HPDE6-E6E7 (cell line): ENCODE measurements at regions not wholly inside any gene's neighbourhood (a gene's known extent, or its start where the extent isn't known, plus 50 kb on each side); places are given as distances from the start of the nearest gene placed in this dataset.
A peak's percentile ranks its signal among the peaks of the same experiment; 100 is the strongest.

Source experiments
- DNase-seq: peaks from one replicate; pipeline ENCODE4 v3.0.0; 2011; ENCODE audit warnings: missing footprints; ENCODE audit errors: extremely low spot score

DNA sequence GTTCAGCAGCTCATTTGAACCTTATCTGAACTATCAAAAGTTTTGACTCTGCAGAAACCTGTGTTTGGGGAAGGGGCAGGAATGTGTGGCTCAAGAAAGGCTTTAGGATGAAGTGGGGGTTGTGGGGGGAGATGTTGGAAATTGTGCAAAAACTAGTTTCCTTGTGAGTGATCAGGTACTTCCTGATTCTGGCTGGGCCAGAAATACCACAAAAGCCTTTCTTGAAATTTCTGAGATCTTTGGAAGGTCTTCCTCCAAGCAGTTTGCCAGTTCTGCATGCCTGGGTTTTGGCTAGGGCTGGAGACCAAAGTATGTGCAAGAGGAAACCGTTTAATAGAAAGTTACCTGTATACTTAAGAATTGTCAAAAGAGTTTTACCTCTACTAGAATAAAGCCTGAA lies 116.6 kb downstream of the BMP2 start:
- DNase-seq = no peak

DNA sequence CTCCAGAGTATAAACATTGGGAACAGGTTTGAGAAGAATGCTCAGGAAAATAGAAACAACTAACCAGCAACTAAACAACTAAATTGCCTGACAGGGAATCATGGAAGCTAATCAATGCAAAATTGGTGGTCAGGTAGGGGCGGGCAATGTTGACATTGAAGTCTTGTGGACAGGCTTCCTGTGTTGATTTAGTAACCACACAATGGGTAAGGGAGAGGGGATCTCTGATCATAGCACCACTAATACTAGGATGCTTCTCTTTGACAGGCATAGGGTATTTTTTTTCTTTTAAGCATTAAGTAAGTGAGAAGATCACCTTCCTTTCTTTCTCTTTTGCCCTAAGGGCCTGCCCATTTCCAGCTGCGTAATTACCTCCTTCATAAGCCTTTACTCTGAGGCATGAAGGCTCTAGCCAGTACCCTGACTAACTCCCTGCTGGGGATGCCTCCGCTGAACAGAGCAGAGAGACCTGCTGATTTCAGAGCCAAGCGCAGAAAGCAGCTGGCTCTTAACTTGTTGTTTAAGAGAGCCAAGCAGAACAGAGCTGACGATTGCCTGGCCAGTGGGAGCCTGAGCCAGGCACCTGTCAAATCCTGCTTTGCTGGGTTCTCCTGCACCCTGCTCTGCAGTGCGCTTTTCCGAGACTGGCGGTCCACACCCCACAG lies 118.7 kb downstream of the BMP2 start:
- no peak for DNase-seq

DNA sequence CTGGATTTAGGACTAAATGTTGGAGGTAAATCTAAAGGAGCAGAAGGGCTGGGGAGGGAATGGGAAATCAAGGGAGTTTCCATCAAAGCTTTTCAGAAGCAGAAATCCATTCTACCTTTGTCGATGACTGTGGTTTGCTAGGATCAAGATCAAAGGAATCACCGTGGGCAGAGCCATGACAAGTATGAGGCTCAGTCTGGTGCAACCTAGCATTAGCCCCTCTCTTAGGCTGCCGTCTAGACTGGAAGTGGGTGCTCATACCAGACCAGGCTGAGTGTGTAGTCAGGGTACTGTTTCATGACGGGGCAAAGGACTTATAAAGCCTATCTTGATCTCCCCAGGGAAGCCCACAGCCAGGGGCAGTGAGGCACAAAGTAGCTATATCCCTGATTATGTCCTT lies 120.5 kb downstream of the BMP2 start:
- DNase-seq = no peak

DNA sequence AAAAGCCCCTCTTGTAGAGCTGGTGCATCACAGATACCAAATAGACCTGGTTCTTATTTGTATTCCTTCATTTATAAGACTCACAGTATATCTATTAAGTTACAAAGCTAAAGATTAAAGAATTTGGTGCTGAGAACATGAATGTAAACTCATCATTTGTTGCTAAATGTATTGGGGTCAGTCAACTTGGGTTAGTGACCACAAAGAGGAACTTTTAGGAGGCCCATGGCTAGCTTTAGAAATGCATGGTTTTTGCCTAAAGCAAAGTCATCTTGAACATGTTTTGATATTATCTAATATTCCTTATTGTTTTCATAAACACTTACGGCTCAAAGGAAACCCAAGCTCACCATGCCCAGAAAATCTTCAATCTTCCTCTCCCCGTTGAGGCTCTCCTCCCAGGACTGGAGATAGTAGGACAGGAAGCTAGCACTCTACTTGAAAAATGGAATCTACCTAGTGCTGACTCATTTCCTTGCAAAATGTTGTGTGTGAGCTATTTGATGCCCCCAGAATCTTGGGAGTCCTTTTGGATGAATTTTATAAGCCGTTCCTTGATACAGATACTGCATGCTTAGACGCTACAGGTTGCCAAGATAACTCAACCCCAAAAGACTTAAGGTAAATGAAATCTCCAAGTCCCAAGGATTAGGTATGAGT lies 121.4 kb downstream of the BMP2 start:
- no peak for DNase-seq

DNA sequence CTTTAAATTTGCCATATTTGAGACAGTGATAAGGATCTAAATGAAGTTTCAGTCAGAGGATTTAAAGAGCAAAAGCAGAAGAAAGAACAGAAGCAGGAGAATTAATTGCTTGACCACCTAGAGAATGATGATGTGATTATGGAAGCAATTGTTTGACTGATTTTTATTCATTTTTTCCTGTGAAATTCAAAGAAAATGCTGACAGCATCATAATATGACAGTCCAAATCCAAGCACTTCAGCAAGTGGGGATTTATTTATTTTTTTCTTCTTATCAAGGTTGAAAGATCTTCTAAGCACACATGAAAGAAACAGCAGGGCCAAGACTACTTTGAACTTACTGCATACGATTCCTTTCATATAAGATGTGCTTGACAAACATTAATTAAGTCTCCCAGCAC lies 125.2 kb downstream of the BMP2 start:
- no peak for DNase-seq

DNA sequence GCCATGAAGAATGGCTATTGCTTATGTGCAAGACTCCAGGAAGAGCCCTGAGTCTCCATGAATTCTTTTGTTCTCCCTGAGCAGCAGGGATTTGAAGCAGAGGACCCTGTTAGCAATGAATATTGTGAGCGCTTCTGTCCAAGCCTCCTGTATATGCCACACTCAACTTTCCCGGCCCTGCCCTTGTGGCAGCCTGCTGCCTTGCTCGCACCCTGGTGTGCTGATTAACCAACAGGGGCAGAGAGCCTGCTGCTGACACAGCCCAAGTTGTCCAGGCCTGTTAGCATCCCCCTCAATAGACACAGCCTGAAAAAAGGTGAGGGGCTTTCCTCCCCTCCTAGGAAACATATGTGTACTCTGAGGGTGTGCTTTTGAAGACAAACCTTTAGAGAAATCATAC lies 131.4 kb downstream of the BMP2 start:
- DNase-seq = no peak

DNA sequence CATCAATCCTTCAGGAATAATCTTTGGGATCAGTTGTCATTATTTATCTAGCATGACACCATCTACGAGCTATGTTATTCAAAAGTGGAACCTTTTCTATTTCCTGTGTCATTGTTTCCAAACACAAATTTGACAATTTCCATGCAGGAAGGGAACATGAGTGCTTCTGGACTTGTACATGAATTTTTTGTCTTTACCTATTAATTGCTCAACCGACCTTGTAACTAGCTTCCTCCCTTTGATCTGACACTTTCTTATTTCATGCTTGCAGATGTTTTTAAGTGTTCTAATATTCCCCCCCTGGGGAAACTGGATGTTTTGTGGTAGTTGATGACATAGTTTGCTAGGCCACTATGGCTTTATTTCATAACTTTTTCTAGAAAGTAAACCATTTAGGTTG lies 139.4 kb downstream of the BMP2 start:
- DNase-seq = no peak

DNA sequence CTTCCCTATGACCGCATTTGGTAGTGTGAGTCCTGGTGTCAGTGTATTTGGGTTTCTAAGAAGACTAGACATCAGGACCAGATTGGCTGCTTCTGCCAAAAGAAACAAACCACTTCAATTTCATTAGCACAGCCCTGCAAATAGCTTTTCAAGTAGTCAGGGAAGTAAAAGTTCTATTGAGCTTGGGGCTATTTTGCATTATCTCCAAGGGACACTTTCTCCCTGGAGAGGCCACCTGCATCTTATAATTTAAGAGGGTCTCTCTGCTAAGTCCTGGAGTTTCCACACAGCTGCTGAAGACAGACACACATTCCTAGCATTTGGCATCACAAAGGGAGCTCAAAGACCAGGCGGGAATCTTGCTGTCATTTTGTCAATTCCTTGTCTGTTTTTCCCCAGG lies 141.2 kb downstream of the BMP2 start:
- no peak for DNase-seq

DNA sequence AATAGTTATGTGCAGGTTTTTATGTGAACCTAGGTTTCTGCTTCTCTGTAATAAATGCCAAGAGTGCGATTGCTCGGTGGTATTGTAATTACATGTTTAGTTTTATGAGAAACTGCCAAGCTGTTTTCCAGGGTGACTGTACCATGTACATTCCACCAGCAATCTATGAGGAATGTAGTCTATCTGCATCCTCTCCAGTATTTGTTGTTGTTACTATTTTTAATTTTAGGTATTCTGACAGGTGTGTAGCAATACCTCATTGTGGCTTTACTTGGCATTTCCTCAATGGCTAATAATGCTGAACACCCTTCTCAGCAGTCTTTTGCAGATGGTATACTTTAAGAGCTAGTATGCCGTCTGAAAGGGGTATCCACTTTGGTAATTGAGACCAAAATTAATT lies 142.1 kb downstream of the BMP2 start:
- DNase-seq = no peak

DNA sequence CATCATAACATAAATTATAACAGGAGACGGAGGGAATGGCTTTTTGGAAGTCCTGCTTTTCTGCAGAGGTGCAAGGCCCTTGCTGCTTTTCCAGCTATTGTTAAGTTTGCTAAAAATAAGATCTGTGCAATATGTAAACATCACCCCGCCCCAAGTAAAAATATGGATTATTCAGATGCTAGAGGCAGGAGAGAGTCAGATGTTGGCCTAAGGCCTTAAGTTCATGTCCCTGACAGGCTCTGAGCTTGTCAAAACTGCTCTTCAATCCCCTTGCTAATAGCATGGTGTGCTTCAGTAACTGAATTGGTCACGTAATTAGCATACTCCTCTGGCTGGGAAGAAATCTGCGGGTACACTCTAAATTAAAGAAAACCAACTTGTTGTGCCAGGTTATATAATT lies 147.5 kb downstream of the BMP2 start:
- DNase-seq = no peak

DNA sequence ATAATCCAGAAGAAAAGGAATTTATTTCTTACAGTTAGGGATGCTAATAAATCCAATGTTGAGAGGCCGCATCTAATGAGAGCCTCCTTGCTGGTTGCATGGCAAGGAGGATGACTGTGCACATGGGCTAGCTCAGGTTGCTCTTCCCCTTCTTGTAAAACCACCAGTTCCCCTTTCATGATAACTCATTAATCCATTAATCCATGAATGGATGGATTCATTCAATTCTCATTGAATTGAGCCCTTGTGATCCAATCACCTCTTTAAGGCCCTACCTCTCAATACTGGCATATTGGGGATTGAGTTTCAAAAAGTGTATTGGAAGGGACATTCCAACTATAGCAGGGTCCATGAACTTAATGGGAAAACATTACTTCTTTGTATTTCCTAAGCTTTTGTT lies 149.5 kb downstream of the BMP2 start:
- no peak for DNase-seq

DNA sequence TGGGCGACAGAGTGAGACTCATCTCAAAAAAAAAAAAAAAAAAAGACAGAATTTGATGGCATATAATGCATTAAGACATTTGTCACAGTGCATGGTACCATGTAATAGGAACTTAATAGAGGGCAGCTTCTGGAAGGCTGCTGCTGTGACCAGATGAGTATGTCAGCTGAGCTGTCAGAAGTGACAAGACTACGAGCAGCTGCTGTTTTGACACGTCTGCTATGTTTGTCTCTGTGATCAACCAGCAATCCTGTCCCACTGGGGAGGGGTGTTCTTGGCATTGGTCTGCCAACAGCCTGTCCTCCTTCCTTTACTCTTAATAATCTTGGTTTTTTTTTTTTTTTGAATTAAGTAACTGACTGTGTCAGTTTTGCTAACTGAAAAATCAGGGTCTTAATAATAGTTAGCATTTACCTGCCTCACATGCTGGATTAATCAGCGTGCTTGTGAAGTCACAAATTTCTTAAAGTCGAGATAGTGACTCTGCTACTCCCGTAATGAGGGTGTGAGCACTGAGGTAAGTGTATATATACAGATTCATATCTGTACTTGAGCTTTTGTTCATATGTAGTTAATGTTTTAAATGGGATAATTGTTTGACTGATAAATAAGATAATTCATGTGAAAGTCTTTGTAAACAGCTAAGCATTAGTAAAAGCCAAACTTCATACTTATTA lies 152.4 kb downstream of the BMP2 start:
- no peak for DNase-seq

DNA sequence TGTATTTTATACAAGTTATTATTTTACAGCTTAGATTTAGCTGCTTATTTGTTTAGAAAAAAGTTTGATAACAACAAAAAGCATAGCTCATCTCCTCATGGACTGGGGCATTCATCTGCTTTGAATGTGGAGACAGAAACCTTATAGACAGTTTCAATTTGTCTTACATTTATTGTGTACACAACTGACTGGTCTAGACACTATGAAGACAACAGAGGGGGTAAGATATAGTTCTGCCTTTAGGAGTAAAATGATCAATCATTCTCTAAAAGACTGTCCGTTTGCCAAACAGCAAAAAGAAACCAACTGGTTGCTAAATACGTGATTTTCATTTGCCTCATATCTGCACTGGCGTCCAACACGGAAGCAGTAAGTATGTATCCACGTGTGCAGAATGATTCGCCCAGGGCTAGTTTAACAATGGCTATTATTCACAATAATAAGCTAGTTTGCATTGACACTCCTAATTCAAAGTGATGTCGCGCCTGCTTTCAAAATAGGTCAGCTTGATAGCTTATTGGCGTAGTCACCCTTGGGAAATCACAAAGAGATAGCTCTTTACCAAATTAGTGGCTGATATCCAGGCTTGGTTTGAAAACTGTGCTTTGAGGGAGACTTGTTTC lies 153.6 kb downstream of the BMP2 start:
- no peak for DNase-seq

DNA sequence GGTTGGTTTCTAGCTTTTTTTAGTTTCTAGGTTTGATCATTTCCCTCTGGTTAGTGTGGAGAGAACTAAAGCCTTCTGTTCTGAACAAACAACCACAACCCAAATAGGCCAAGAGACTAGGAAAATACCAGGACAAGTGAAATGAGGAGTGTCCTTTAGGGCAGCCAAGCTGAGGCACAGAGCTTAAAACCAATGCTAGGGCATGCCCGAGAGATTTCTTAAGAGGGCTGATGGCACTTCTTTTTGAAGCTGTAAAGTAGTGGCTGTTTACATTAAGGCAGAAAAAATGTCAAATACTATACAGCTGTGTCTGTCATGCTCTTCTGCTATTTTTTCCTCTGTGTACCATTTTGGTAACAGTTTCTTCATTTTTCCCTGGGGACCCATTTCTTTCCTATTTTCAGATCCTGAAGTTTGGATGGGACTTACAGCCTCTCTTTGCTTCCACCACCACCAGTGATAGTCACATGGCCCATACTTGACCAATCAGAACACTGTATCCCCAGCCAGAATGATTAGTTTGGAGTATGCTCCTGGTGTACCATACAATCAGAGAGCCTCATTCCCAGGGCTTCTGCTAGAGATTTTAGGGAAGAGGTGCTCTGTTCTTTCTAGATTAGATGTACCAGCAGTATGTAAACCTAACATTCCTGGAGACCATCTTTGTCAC lies 154.4 kb downstream of the BMP2 start:
- DNase-seq = no peak

DNA sequence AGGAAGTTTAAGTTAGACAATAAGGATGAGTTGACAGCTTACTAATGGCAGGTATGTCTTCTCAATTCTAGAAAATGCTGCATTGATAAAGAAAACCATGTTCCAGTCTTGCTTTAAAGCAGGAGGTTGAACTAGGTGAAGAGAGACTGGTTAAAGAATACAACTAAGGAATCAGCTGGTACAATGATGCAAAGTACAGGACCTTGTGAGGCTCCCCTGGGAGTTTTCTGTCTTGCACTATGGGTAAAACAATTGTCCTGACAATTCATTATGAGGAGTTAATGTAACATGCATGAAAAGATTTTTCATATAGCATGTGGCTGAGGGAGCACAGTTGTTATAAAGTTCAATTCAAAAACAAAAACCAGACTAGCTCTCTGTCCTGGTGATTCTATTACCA lies 157.2 kb downstream of the BMP2 start:
- DNase-seq = no peak

DNA sequence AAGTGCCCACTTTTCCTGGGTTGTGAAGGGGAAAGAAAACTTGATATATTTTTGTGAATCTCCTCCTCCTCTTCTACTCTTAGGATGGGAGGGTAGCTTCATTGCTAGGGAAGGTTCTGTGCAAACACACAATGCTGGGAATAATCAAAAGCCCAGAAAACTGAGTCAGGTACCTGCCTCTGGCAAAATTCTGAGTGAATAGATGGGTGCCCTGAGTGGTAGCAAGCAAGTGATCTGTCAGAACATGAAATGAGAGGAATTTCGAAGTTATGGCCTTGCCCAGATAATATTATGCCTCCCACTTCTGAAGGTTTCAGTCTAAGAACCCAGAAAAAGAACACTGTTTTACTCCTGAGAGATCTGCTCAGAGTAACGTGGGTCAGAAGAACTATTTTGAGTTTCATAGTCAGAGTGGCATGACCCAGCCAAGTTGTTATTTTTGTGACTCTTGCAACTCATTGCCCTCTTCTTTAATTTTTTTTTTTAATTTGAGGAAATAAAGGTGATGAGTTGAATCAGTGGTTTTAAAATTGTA lies 158.3 kb downstream of the BMP2 start:
- DNase-seq = no peak

DNA sequence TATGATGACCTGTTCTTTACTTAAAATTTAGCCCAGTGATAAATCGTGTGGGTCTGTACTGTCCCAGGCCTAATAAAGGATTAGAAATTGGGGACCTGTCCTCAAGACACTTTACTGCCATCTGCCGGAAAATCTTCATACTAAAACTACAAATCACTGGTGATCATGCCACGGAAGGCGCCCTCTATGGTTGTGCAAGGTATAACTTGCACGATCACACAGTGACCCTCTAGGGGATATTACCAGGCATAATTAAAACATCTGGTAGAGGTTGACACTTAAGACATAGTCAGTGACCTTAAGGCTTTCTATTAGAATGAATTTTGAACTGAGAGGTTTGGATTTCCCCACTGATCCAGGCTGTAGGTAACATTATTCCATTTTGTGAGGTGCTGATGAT lies 172.6 kb downstream of the BMP2 start:
- no peak for DNase-seq

DNA sequence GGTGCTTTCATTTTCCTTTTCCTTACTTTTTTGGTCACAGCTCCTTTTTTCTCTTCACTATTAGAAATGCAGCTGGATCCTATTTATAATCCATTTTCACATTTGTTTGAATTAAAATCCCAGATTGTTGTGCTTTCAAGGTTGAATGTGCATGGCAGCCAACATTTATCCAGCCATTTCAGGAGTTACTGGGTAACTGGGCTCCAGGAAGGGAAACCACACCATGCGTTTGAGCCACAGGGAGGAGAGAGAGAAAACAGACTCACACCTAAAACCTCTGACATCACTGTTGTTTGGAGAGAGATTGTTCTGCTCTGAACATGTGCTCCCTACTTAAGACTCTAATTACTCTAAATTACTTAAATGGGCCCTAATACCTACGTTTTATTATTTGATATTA lies 173.4 kb downstream of the BMP2 start:
- no peak for DNase-seq

DNA sequence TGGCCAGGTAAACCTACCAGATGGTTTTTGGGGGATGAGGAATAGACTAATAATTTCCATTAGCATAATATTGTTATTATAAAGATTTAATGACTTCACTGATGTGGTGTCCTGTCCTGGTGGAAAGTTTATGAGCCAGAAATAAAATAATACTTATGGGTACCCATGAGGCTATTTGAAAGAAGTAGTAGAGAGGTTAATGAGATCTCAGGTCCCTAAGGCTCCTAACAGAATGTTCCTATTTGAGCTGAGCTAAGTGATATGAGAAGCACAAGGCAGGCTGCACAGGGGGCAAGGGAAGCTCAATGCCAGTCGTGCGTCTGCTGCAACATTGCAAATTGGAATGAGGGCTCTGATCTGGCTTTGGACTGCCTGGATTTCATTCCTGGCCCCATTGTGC lies 174.1 kb downstream of the BMP2 start:
- DNase-seq = no peak

DNA sequence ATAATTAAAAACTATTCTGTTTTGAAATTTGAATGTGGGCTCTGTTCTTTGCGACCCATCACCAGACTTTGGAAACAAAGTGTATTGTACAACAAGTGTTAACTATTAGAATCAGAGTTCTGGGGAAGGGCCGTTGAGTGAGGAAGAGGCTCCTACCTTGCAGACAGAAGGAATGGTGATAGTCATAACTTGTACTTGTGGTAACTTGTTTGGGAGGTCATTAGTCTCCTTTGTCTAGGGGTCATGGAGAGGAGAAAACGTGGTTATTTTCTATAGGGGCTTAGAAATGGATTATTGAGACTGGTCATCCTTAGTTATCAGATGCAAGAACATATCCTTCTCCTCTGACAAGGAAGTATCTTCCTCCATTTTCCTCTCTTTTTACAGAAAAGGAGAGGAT lies 174.8 kb downstream of the BMP2 start:
- DNase-seq = peak; percentile 41

DNA sequence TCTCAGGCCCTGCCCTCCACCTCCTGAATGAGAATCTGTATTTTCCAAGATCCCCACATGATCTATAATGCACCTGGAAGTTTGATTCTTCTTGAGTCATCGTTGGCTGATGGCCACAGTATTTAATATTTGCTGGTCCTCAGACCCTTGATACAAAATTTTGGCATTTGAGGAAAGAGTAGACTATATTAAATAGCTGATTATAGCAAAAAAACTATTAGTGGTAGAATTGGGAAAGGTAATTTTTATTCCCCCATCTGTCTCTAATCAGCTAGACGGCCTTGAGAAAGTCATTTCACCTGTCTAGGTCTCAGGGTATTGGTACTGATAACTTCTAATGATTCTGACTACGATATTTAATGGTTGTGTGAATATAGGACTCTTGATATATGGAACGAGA lies 176.8 kb downstream of the BMP2 start:
- DNase-seq = no peak

DNA sequence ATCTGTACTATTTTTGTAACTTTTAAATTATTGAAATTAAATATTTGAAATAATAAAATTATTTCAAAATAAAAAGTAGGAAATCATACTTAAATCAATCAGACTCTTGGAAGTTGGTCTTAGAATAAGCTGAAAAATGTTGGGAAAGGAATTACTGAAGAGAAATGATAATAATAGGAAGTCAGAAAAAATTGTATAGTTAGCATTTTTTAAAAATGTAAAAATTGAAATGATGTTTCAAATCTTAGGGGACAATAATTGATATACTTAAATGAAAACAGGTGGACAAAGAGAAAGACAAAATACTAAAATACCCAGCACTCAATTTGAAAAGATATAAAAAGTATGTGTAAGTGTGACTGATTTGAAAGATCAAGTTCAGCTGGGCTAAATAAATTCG lies 186.1 kb downstream of the BMP2 start:
- no peak for DNase-seq
